AG04450 (cell line): ENCODE measurements at regions not wholly inside any gene's neighbourhood (a gene's known extent, or its start where the extent isn't known, plus 50 kb on each side); places are given as distances from the start of the nearest gene placed in this dataset.

ENCODE experiments used
- CTCF ChIA-PET: fragments of 300-600, 350-600 bp; formaldehyde crosslinking; extraction: SDS; loops from one replicate; lab custom pipeline; 2022; ENCODE audit warnings: antibody characterized with exemption, inconsistent platforms; lab: Charles Lee
- POLR2A ChIA-PET: fragments of 350-600 bp; formaldehyde crosslinking; extraction: SDS; loops from one replicate; lab custom pipeline; 2021; ENCODE audit warnings: antibody characterized with exemption, inconsistent platforms; lab: Yijun Ruan, JAX
- DNase-seq: peaks from one replicate; pipeline ENCODE4 v3.0.0-alpha.2; 2011; ENCODE audit warnings: low read depth, low spot score
- H3K27ac ChIP-seq: one replicate; pipeline ENCODE4 v1.5.1; 2012; ENCODE audit warnings: low read depth, low read length, control low read depth
- H3K27me3 ChIP-seq: one replicate; pipeline ENCODE4 v1.6.0; 2012; ENCODE audit warnings: low read length; ENCODE audit not compliant: control insufficient read depth, insufficient read depth
- H3K4me3 ChIP-seq: 2 replicates; pipeline ENCODE4 v1.5.1; 2011; ENCODE audit warnings: mild to moderate bottlenecking, low read depth, low read length, control low read depth
- H3K9me3 ChIP-seq: 2 replicates; pipeline ENCODE4 v1.5.1; 2012; ENCODE audit warnings: low read length; ENCODE audit not compliant: control insufficient read depth, insufficient read depth
- CTCF ChIP-seq: IDR thresholded peaks from 2 replicates; pipeline ENCODE4 v1.5.1; 2011; ENCODE audit warnings: low read depth, low read length, control low read depth, inconsistent platforms

GRCh38 chrX:10750581-10750980 lies 130.2 kb upstream of the MID1 start:
- Histone ChIP-seq H3K27me3 (no peaks in the 10 kb centered on the region), H3K4me3 (no peak overlapping the region), H3K9me3 (no peaks in the 10 kb centered on the region), H3K27ac (no peak overlapping the region)
- TF ChIP-seq CTCF, result no peak
- POLR2A ChIA-PET, result no interaction called here
- CTCF ChIA-PET, result interaction anchor here (0.7 kb wide), 1 partner anchor 19 kb away, joined by 3 read pairs; no protein-coding TSS in a partner anchor
- no peak for DNase-seq

GRCh38 chrX:10753116-10753515 lies 132.7 kb upstream of the MID1 start:
- POLR2A ChIA-PET, result no interaction called here
- Histone ChIP-seq H3K27ac (no peak overlapping the region), H3K27me3 (no peaks in the 10 kb centered on the region), H3K4me3 (no peak overlapping the region), H3K9me3 (no peaks in the 10 kb centered on the region)
- no peak for DNase-seq
- TF ChIP-seq CTCF, result no peak
- CTCF ChIA-PET, result interaction anchor here (1.6 kb wide), 1 partner anchor 16 kb away, joined by 5 read pairs; no protein-coding TSS in a partner anchor

- DNase-seq, result no peak
- no peak for TF ChIP-seq CTCF
- ChIA-PET CTCF (interaction anchor here (1.6 kb wide), 1 partner anchor 15 kb away, joined by 5 read pairs; no protein-coding TSS in a partner anchor), POLR2A (no interaction called here)
- H3K4me3 ChIP-seq, result no peak overlapping the region
- no peaks in the 10 kb centered on the region for H3K27me3 ChIP-seq
- no peaks in the 10 kb centered on the region for H3K9me3 ChIP-seq
- peak overlapping the region; percentile 39 for H3K27ac ChIP-seq
These were observed 134.1 kb upstream of the MID1 start for GRCh38 chrX:10754445-10754844.

GRCh38 chrX:10755439-10756334 lies 135.3 kb upstream of the MID1 start:
- TF ChIP-seq CTCF, result no peak
- H3K9me3 ChIP-seq, result no peaks in the 10 kb centered on the region
- peak; percentile 63 for DNase-seq
- ChIA-PET POLR2A (interaction anchor here (0.8 kb wide), 1 partner anchor 14 kb away, joined by 4 read pairs; no protein-coding TSS in a partner anchor), CTCF (interaction anchor here (0.5 to 1.8 kb wide), 5 partner anchors 10 to 566 kb away, joined by 3 to 16 read pairs (median 3); no protein-coding TSS in a partner anchor)
- H3K4me3 ChIP-seq, result no peak overlapping the region
- no peaks in the 10 kb centered on the region for H3K27me3 ChIP-seq
- peak overlapping the region; percentile 87 for H3K27ac ChIP-seq

- ChIA-PET POLR2A (no interaction called here), CTCF (interaction anchor here (1.2 to 1.8 kb wide), 3 partner anchors 9 to 342 kb away, joined by 3 to 16 read pairs (median 3); no protein-coding TSS in a partner anchor)
- peak; percentile 76 for DNase-seq
- no peak overlapping the region for H3K4me3 ChIP-seq
- no peaks in the 10 kb centered on the region for H3K9me3 ChIP-seq
- TF ChIP-seq CTCF, result no peak
- H3K27me3 ChIP-seq, result no peaks in the 10 kb centered on the region
- H3K27ac ChIP-seq, result no peak overlapping the region
These were observed 136.1 kb upstream of the MID1 start for GRCh38 chrX:10756441-10756840.
